ENCODE measurements at regions not wholly inside any gene's neighbourhood (a gene's known extent, or its start where the extent isn't known, plus 50 kb on each side); places are given as distances from the start of the nearest gene placed in this dataset.
"Not testable (repeated sequence)": the region's sequence is repeated elsewhere in the genome, so short reads cannot be mapped to it uniquely, and the experiment has no call there.

DNA sequence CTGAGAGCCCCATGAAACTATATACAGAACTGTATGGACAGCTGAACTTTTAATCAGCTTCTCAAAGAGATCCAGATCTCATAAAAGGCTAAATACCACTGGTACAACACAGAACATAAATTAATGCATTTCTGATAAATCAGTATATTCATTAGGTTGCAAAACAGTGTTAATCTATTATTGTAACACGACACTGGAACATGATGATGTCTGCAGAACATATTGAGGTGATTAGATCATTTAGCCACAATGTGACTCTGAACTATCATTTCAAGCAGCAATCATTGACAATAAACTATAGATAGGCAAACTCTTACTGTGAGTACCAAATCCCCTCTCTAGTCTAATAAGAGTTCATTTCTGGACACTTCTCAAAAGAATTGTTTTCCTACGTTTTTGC lies 50.3 kb downstream of the GASK1B start:
- no peak for DNase-seq (ENCODE audit: low read depth in 4 of 4, low spot score in 3 of 4)

DNA sequence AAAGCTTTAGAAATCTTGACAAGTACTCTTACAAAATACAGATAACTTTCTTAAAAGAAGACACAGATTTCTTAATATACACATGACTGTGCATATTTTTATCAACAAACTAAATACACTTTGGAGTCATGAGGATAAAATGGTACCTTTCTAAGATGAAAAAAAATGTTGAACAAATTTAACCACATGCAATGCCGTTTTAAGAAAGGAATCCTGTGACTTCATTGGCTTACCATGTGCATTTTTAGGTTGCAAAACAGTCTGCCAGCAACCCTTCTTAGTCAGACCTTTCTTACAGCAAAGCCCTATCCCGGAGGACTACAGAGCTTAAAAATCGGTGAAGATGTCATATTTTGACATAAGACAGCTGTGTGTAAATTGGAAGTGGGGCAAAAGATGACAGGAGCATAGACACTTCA lies 51.7 kb downstream of the GASK1B start:
- DNase-seq (ENCODE audit: low read depth in 4 of 4, low spot score in 3 of 4), result peak; percentile 10 to 36 (median 26)

DNA sequence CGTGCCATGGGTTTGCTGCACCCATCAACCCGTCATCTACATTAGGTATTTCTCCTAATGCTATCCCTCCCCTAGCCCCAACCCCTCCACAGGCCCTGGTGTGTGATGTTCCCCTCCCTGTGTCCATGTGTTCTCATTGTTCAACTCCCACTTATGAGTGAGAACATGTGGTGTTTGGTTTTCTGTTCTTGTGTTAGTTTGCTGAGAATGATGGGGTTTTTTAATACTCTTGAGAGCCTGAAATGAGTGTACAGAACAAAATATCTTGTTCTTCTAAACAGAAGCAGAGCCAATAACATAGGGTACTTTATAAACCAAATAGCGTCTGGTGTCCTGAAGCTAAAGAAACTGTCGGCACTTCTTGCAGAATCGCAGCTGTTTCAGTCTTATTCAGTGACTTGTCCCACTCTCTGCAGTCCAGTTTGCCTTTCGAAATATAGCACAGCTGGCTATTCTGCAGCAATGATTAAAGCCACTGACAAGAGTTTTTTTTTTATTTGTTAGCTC lies 52.1 kb downstream of the GASK1B start:
- peak; percentile 16 to 59 (median 50) for DNase-seq (ENCODE audit: low read depth in 4 of 4, low spot score in 3 of 4)

GRCh38 chr4:158112611-158113010 lies 60.2 kb downstream of the GASK1B start:
- DNase-seq (ENCODE audit: low read depth in 4 of 4, low spot score in 3 of 4), result no peak

DNA sequence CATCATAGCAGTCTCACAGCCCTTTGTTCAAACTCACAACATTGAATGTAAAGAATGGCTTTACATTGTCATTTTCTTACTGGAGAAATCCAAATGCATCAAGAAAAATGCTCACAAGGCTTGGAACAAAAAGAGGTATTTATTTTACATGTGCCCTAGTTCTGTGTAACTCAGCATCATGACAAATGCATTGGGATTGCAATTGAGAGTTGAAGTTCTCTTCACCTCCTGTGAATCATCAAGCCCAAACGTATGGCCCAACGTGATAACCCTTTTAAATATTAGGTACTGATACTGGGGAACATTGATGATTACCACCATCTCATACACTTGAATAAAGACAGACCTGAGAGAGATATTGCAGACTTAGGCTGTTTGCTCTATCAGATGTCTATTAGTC lies 61.6 kb downstream of the GASK1B start:
- no peak for DNase-seq (ENCODE audit: low read depth in 4 of 4, low spot score in 3 of 4)

GRCh38 chr4:158102904-158103303 lies 69.9 kb downstream of the GASK1B start:
- no peak for DNase-seq (ENCODE audit: low read depth in 4 of 4, low spot score in 3 of 4)

GRCh38 chr4:158099686-158100085 lies 73.1 kb downstream of the GASK1B start:
- DNase-seq (ENCODE audit: low read depth in 4 of 4, low spot score in 3 of 4), result no peak

DNA sequence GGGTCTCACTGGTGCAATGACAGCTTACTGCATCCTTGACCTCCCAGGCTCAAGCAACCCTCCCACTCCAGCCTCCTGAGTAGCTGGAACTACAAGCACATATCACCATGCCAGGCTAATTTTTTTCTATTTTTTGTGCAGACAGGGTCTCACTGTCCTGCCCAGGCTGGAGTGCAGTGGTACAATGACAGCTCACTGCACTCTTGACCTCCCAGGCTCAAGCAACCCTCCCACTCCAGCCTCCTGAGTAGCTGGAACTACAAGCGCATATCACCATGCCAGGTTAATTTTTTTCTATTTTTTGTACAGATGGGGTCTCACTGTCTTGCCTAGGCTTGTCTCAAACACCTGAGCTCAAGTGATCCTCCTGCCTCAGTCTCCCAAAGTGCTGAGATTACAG lies 74.0 kb downstream of the GASK1B start:
- DNase-seq (ENCODE audit: low read depth in 4 of 4, low spot score in 3 of 4), result no peak

- no peak for DNase-seq (ENCODE audit: low read depth in 4 of 4, low spot score in 3 of 4)
These were observed 78.3 kb downstream of the GASK1B start for GRCh38 chr4:158094413-158095134.

DNA sequence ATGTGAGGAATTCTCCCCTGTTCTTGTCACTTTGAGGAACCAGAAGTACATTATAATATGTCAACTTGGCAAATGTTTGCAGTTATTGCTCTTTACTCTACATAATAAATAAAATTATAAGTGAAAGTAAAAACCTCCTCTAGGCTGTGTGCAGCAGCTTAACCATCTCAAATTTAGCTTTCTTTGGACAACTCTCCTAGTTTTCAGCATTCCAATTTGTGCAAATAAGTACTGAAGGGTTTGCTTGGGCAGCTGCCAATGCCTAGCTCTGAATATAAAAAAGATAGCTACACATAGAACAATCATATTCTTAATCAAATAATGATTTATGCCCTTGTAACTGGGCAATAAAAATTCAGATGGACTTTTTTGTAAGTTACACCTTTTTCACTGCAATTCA lies 82.5 kb downstream of the GASK1B start:
- peak; percentile 12 to 40 (median 26) for DNase-seq (ENCODE audit: low read depth in 4 of 4, low spot score in 3 of 4)

DNA sequence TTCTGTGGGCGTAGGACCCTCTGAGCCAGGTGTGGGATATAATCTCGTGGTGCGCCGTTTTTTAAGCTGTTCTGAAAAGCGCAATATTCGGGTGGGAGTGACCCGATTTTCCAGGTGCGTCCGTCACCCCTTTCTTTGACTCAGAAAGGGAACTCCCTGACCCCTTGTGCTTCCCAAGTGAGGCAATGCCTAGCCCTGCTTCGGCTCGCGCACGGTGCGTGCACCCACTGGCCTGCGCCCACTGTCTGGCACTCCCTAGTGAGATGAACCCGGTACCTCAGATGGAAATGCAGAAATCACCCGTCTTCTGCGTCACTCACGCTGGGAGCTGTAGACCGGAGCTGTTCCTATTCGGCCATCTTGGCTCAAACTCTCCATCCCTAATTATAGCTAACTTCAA lies 82.9 kb downstream of the GASK1B start:
- DNase-seq (ENCODE audit: low read depth in 4 of 4, low spot score in 3 of 4), result not testable (repeated sequence)

DNA sequence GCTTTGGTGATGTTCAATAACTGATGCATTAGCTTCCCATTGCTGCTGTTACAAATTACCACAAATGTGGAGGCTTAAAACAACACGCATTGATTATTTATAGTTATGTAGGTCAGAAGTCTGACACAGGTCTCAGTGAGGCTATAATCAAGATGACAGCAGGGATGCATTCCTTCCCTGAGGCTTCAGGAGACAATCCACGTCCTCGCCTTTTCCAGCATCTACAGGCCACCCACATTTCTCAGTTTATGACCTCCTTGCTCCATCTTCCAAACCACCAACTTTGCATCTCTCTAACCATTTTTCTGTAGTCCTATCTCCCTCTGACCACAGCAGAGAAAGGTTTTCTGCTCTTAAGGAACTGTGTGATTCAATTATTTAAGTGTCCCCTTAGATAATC lies 92.5 kb downstream of the GASK1B start:
- DNase-seq (ENCODE audit: low read depth in 4 of 4, low spot score in 3 of 4), result no peak

DNA sequence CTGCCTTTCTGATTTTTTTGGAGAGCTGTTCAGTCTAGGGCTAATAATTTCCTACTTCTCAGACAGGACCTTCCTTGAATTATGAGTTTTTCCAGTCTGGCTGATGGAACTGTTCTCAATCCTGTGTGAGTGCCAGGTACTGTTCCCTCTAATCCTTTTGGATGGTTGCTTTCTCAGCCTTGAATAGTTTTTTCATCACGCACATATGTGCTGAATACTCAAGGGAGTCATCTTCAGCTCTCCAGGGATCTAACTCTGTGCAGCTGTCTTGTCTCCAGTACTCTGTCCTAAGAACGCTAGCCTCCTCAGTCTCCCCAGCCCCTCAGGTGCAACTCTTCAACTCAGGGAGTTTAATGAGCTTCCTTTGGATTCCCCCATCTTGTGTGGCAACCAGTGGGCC lies 93.2 kb downstream of the GASK1B start:
- DNase-seq (ENCODE audit: low read depth in 4 of 4, low spot score in 3 of 4), result no peak

GRCh38 chr4:158077835-158078234 lies 95.0 kb downstream of the GASK1B start:
- no peak for DNase-seq (ENCODE audit: low read depth in 4 of 4, low spot score in 3 of 4)

GRCh38 chr4:158074851-158075250 lies 98.0 kb downstream of the GASK1B start:
- no peak for DNase-seq (ENCODE audit: low read depth in 4 of 4, low spot score in 3 of 4)

DNA sequence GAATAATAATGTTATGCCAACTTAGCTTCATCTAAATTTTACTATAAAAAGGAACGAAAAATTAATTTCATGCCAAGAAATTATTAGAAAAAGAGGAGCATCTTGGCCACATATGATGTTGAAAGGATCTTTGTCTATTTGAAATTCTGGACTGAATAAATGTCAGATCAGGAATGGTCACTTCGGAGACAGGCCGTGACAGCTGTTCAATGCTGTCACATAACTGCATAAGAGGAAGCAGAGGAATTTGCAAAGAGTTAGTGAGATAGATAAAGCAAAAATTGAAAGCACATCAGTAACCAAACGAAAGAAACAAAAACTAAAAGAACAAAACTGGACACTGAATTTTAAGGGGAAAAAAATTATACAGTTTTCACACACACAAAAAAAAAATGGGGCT lies 100.9 kb downstream of the GASK1B start:
- DNase-seq (ENCODE audit: low read depth in 4 of 4, low spot score in 3 of 4), result no peak

GRCh38 chr4:158068068-158068467 lies 104.8 kb downstream of the GASK1B start:
- no peak for DNase-seq (ENCODE audit: low read depth in 4 of 4, low spot score in 3 of 4)

DNA sequence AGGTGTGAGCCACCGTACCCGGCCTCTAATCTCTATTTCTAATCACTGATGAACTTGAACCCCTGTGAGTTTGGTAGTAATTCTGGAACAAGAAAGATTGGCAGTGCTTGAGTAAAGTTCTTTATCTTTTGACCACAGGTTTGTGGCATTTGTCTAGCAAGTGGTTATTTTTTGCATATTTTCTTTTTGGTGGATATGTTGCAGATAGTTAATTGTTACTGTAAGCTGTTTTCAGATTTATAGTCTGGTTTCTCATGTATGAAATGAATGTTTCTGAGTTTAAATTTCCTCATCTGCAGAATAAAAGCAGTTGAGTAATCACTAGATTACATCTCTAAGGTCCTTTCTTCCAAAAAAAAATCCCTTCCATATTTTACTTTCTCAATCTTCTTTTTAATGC lies 105.2 kb downstream of the GASK1B start:
- no peak for DNase-seq (ENCODE audit: low read depth in 4 of 4, low spot score in 3 of 4)

- DNase-seq (ENCODE audit: low read depth in 4 of 4, low spot score in 3 of 4), result no peak
These were observed 107.2 kb downstream of the GASK1B start for GRCh38 chr4:158065603-158066002.

DNA sequence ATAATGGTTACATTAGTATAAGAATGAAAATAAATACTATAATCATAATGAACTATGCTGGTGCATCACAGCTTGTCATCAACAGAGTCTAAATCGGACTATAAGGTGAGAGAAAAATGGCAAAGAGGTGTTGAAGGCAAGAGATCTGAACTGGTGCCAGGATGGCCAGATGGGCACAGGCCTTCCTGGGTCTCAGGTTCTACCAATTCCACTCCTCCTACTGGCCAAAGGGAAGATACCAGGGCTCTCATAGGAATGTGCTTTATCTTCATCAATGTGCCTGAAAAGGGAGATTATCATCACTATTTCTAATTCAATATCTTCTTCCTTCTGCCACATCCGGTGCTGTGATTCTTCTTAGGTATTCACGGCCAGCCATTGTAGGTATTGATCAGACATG lies 107.6 kb downstream of the GASK1B start:
- no peak for DNase-seq (ENCODE audit: low read depth in 4 of 4, low spot score in 3 of 4)

GRCh38 chr4:158056689-158057245 lies 116.1 kb downstream of the GASK1B start:
- DNase-seq (ENCODE audit: low read depth in 4 of 4, low spot score in 3 of 4), result no peak

GRCh38 chr4:158055668-158056067 lies 117.2 kb downstream of the GASK1B start:
- no peak for DNase-seq (ENCODE audit: low read depth in 4 of 4, low spot score in 3 of 4)
